Naive thymus-derived CD4-positive, alpha-beta T cell (primary cell): ENCODE measurements at regions not wholly inside any gene's neighbourhood (a gene's known extent, or its start where the extent isn't known, plus 50 kb on each side); places are given as distances from the start of the nearest gene placed in this dataset.
"Not testable (repeated sequence)": the region's sequence is repeated elsewhere in the genome, so short reads cannot be mapped to it uniquely, and the experiment has no call there.

ENCODE experiments used
- ATAC-seq: fragments of 150-1000 bp; cut with Tn5 transposase; 2 replicates; pipeline ENCODE4 v1.10.0; 2021; ENCODE audit warnings: mild to moderate bottlenecking, moderate library complexity
- CTCF ChIA-PET: fragments of 350-600 bp; sonication (Branson Sonifier 250); formaldehyde crosslinking; loops from one replicate; lab custom pipeline; 2021; ENCODE audit warnings: antibody characterized with exemption; lab: Charles Lee
- POLR2A ChIA-PET: fragments of 350-600 bp; sonication (Branson Sonifier 250); formaldehyde crosslinking; loops from one replicate; lab custom pipeline; 2021; ENCODE audit warnings: antibody characterized with exemption, inconsistent platforms; lab: Charles Lee
- DNase-seq, 9 donors: peaks; one replicate each; pipeline versions ENCODE4 v3.0.0 to v3.0.0-alpha.2; 2020 to 2022; ENCODE audit warnings: mixed read lengths in 1 of 9
- H3K27ac ChIP-seq: one replicate; pipeline ENCODE4 v1.7.0; 2013; ENCODE audit warnings: mild to moderate bottlenecking, low read depth, low read length, moderate library complexity
- H3K27me3 ChIP-seq, 2 donors: one replicate each; pipeline ENCODE4 v1.7.0; 2013; ENCODE audit warnings: low read length in 2 of 2, mild to moderate bottlenecking in 2 of 2, moderate library complexity in 2 of 2; ENCODE audit not compliant: control insufficient read depth in 2 of 2, insufficient read depth in 2 of 2
- H3K36me3 ChIP-seq, 3 experiments: 1 replicate in 2 of 3; 2 replicates in 1 of 3; pipeline ENCODE4 v1.7.0; 2013; ENCODE audit warnings: low read length in 3 of 3, mild to moderate bottlenecking in 3 of 3, moderate library complexity in 1 of 3; ENCODE audit not compliant: insufficient read depth in 3 of 3, control insufficient read depth in 2 of 3
- H3K4me1 ChIP-seq, 2 donors: one replicate each; pipeline ENCODE4 v1.7.0; 2013; ENCODE audit warnings: low read length in 2 of 2, mild to moderate bottlenecking in 2 of 2, moderate library complexity in 1 of 2; ENCODE audit not compliant: control insufficient read depth in 2 of 2, insufficient read depth in 2 of 2
- H3K4me3 ChIP-seq: 2 replicates; pipeline ENCODE4 v1.7.0; 2013; ENCODE audit warnings: mild to moderate bottlenecking, low read length
- H3K9me3 ChIP-seq, 3 experiments: 1 replicate in 2 of 3; 2 replicates in 1 of 3; pipeline ENCODE4 v1.7.0; 2013; ENCODE audit warnings: low read length in 3 of 3; ENCODE audit not compliant: control insufficient read depth in 2 of 3
- H3K27ac Mint-ChIP-seq, 9 donors: one replicate each; pipeline ENCODE4 v1.8.0; 2020 to 2022; ENCODE audit warnings: mixed read lengths in 9 of 9, mild to moderate bottlenecking in 8 of 9, moderate library complexity in 5 of 9, inconsistent platforms in 2 of 9
- H3K27me3 Mint-ChIP-seq, 5 donors: one replicate each; pipeline ENCODE4 v1.8.0; 2021 to 2022; ENCODE audit warnings: mixed read lengths in 5 of 5, mild to moderate bottlenecking in 1 of 5
- H3K36me3 Mint-ChIP-seq, 5 donors: one replicate each; pipeline ENCODE4 v1.8.0; 2020 to 2022; ENCODE audit warnings: mixed read lengths in 5 of 5, mild to moderate bottlenecking in 3 of 5, inconsistent platforms in 1 of 5
- H3K4me1 Mint-ChIP-seq, 7 donors: one replicate each; pipeline ENCODE4 v1.8.0; 2020 to 2022; ENCODE audit warnings: mixed read lengths in 7 of 7, mild to moderate bottlenecking in 3 of 7, inconsistent platforms in 1 of 7
- H3K4me3 Mint-ChIP-seq, 10 donors: one replicate each; pipeline ENCODE4 v1.8.0; 2020 to 2022; ENCODE audit warnings: mild to moderate bottlenecking in 10 of 10, mixed read lengths in 10 of 10, moderate library complexity in 6 of 10, inconsistent platforms in 2 of 10
- H3K9me3 Mint-ChIP-seq, 11 donors: one replicate each; pipeline ENCODE4 v1.8.0; 2020 to 2022; ENCODE audit warnings: mixed read lengths in 11 of 11, mild to moderate bottlenecking in 4 of 11, inconsistent platforms in 1 of 11, moderate library complexity in 1 of 11
- intact Hi-C, 2 donors: fragments of 100-400 bp; cut with micrococcal nuclease; formaldehyde crosslinking; loops; one replicate each; pipeline ENCODE4 v1.15.1; 2023

DNA sequence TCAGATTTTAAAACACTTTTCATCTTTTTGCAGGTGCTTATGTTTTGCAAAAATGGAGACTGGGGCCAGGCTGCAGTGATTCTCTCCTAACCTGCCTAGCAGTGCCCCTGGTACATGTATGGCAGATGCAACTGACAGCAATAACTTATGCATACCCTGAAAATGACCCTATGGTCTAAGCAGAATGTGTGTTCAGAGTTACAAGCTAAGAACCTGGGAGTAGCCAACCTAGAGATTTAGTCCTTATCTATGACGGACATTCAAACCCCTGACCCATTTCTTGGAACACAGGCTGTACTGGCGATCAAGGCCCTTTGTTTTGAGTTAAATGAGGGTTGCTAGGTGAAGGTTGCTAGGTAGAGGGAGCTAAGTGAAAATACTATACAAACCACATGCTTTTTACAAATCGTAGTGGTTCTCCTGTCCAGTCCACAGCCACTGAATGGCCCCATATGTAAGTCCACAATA, 184.9 kb upstream of the SESN3 start:
- H3K4me3 Mint-ChIP-seq: no peak overlapping the region
- Histone ChIP-seq H3K36me3 (no peaks in the 10 kb centered on the region), H3K27me3 (no peaks in the 10 kb centered on the region), H3K4me1 (no peaks in the 10 kb centered on the region), H3K9me3 (no peaks in the 10 kb centered on the region), H3K4me3 (no peak overlapping the region), H3K27ac (no peak overlapping the region)
- peaks cover 0 to 12% (median 0%) of the 10 kb centered on the region in 11 donors for H3K9me3 Mint-ChIP-seq
- H3K36me3 Mint-ChIP-seq: peaks cover 0 to 4% (median 0%) of the 10 kb centered on the region in 5 donors
- ATAC-seq: no peak
- H3K27ac Mint-ChIP-seq: no peak overlapping the region
- ChIA-PET POLR2A (no interaction called here), CTCF (no interaction called here)
- H3K27me3 Mint-ChIP-seq: peaks cover 0 to under 1% (median 0%) of the 10 kb centered on the region in 5 donors
- intact Hi-C loops: no loop called here
- peaks cover 3 to 7% (median 4%) of the 10 kb centered on the region in 7 donors for H3K4me1 Mint-ChIP-seq
- DNase-seq: no peak

DNA sequence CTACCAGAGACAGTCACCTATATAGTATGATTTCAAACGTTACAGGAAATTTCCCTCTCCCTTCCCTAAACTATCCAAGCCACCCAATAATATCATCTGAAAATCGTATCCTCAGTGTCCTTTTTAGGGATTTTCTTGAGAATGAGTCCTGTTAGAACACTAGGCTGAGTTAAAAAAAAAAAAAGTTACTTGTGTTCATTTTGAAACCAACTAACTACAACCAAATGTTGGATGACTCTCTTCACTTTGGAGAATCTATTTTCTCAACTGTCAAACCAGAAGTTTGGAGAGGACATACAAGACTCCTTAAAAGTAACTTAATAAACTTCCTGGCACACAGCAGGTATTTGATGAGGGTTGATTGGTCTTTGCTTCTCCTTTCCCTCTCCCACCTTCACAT, 183.2 kb upstream of the SESN3 start:
- POLR2A ChIA-PET: no interaction called here
- DNase-seq (no peak), ATAC-seq (no peak)
- peaks cover 0 to 7% (median 0%) of the 10 kb centered on the region in 5 donors for H3K36me3 Mint-ChIP-seq
- H3K4me1 Mint-ChIP-seq: peaks cover 6 to 17% (median 9%) of the 10 kb centered on the region in 7 donors
- peak overlapping the region in 1 of 9 donors; percentile 1 for H3K27ac Mint-ChIP-seq
- Histone ChIP-seq H3K9me3 (no peaks in the 10 kb centered on the region), H3K27ac (no peak overlapping the region), H3K4me3 (no peak overlapping the region), H3K36me3 (no peaks in the 10 kb centered on the region), H3K4me1 (no peaks in the 10 kb centered on the region), H3K27me3 (no peaks in the 10 kb centered on the region)
- intact Hi-C loops: no loop called here
- peaks cover 0 to 19% (median 0%) of the 10 kb centered on the region in 11 donors for H3K9me3 Mint-ChIP-seq
- no peak overlapping the region for H3K4me3 Mint-ChIP-seq
- peaks cover 0 to 2% (median 0%) of the 10 kb centered on the region in 5 donors for H3K27me3 Mint-ChIP-seq
- CTCF ChIA-PET: no interaction called here

DNA sequence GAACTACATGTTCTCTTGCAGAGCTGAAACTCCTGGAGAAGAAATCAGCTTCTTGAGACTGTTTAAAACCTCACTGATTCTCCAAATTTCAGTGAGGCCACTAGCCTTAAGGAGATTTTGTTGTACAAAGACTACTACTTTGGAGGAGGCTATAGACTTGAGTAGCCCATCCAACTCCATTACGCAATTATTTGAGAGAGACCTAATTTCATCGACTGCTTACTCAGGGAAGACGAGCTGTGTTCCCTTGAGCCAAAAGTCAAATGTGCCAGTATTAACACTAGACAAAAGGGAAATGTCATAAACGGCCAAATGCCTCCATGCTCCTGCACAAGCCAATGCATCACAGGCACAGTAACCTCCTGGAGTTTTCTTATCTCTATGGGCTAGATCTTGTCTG, 182.8 kb upstream of the SESN3 start:
- Histone ChIP-seq H3K27ac (no peak overlapping the region), H3K4me3 (no peak overlapping the region), H3K27me3 (no peaks in the 10 kb centered on the region), H3K9me3 (no peaks in the 10 kb centered on the region), H3K36me3 (no peaks in the 10 kb centered on the region), H3K4me1 (no peaks in the 10 kb centered on the region)
- POLR2A ChIA-PET: no interaction called here
- ATAC-seq (no peak), DNase-seq (no peak)
- CTCF ChIA-PET: no interaction called here
- intact Hi-C loops: no loop called here
- peaks cover 0 to 2% (median 0%) of the 10 kb centered on the region in 5 donors for H3K27me3 Mint-ChIP-seq
- peaks cover 6 to 17% (median 9%) of the 10 kb centered on the region in 7 donors for H3K4me1 Mint-ChIP-seq
- no peak overlapping the region for H3K4me3 Mint-ChIP-seq
- peaks cover 0 to 21% (median 0%) of the 10 kb centered on the region in 11 donors for H3K9me3 Mint-ChIP-seq
- H3K36me3 Mint-ChIP-seq: peaks cover 0 to 9% (median 0%) of the 10 kb centered on the region in 5 donors
- no peak overlapping the region for H3K27ac Mint-ChIP-seq

DNA sequence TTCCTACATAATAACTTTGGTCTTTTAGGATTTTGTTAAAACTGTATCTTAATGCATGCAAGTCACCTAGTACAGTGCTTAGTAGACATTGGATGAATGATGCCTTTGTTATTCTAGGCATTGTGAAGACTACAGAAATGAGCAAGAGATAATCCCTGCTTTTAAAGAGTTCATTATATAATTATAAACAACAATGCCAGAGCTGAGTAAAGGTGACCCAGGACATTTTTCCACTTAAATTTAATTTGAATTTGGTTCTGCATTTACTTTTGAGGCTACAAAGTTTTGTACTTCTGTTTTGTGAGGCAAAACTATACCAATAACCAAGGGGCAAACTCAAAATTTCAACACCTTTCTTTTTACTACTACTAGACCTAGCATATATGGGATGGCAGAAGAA, 182.0 kb upstream of the SESN3 start:
- ChIA-PET POLR2A (interaction anchor here (0.7 kb wide), 1 partner anchor 13 kb away, joined by 3 read pairs; no protein-coding TSS in a partner anchor), CTCF (no interaction called here)
- Histone ChIP-seq H3K4me1 (no peaks in the 10 kb centered on the region), H3K4me3 (no peak overlapping the region), H3K27me3 (no peaks in the 10 kb centered on the region), H3K27ac (no peak overlapping the region), H3K9me3 (no peaks in the 10 kb centered on the region), H3K36me3 (no peaks in the 10 kb centered on the region)
- ATAC-seq: no peak
- peaks cover 0 to 2% (median 0%) of the 10 kb centered on the region in 5 donors for H3K27me3 Mint-ChIP-seq
- DNase-seq: no peak
- H3K4me3 Mint-ChIP-seq: no peak overlapping the region
- H3K4me1 Mint-ChIP-seq: peaks cover 6 to 17% (median 8%) of the 10 kb centered on the region in 7 donors
- H3K27ac Mint-ChIP-seq: peak overlapping the region in 1 of 9 donors; percentile 17
- H3K9me3 Mint-ChIP-seq: peaks cover 0 to 21% (median 0%) of the 10 kb centered on the region in 11 donors
- intact Hi-C loops: no loop called here
- peaks cover 0 to 9% (median 0%) of the 10 kb centered on the region in 5 donors for H3K36me3 Mint-ChIP-seq

DNA sequence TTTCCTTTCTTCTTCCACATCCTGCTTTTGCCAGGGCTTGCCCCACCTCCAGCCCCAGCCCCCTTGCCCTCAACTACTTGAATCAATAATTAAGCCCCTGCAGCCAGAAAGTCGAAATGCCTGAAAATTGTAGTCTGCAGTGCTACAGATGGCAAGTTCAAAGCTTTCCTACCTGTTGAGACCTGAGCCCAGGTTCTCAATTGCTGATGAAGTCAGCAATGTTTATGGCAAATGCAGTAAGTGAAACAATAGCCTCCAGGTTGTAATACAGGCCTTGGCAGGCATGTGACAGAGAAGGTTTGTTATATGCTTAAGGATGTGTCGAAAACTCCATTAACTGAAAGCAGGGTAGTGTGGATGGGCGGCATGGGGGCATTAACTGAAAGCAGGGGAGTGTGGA, 181.1 kb upstream of the SESN3 start:
- peak overlapping the region in 1 of 9 donors; percentile 1 for H3K27ac Mint-ChIP-seq
- POLR2A ChIA-PET: no interaction called here

DNA sequence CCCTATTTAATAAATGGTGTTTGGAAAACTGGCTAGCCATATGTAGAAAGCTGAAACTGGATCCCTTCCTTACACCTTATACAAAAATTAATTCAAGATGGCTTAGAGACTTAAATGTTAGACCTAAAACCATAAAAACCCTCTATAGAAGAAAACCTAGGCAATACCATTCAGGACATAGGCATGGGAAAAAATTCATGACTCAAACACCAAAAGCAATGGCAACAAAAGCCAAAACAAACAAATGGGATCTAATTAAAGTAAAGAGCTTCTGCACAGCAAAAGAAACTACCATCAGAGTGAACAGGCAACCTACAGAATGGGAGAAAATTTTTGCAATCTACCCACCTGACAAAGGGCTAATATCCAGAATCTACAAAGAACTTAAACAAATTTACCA, 179.7 kb upstream of the SESN3 start:
- H3K36me3 Mint-ChIP-seq: peaks cover 0 to 12% (median 0%) of the 10 kb centered on the region in 5 donors
- H3K27me3 ChIP-seq, ATAC-seq, H3K36me3 ChIP-seq, H3K27me3 Mint-ChIP-seq, H3K9me3 ChIP-seq, DNase-seq, CTCF ChIA-PET, H3K4me3 ChIP-seq, H3K27ac ChIP-seq, intact Hi-C loops, H3K4me1 ChIP-seq: not testable (repeated sequence)
- peak overlapping the region in 2 of 10 donors; percentile 1 to 6 for H3K4me3 Mint-ChIP-seq
- H3K9me3 Mint-ChIP-seq: peaks cover 0 to 25% (median 2%) of the 10 kb centered on the region in 11 donors
- peaks cover 6 to 17% (median 8%) of the 10 kb centered on the region in 7 donors for H3K4me1 Mint-ChIP-seq
- H3K27ac Mint-ChIP-seq: peak overlapping the region in 4 of 9 donors; percentile 9 to 28 (median 13)
- POLR2A ChIA-PET: interaction anchor here (1.0 kb wide), 1 partner anchor 104 kb away, joined by 3 read pairs; no protein-coding TSS in a partner anchor

More for the DNA sequence above, 181.1 kb upstream of the SESN3 start:
- peaks cover 6 to 17% (median 8%) of the 10 kb centered on the region in 7 donors for H3K4me1 Mint-ChIP-seq
- intact Hi-C loops: no loop called here
- no peak overlapping the region for H3K4me3 Mint-ChIP-seq
- H3K36me3 Mint-ChIP-seq: peaks cover 0 to 9% (median 0%) of the 10 kb centered on the region in 5 donors
- DNase-seq (no peak), ATAC-seq (no peak)
- Histone ChIP-seq H3K4me3 (no peak overlapping the region), H3K27ac (no peak overlapping the region), H3K4me1 (no peaks in the 10 kb centered on the region), H3K27me3 (no peaks in the 10 kb centered on the region), H3K9me3 (no peaks in the 10 kb centered on the region), H3K36me3 (no peaks in the 10 kb centered on the region)
- peaks cover 0 to 2% (median 0%) of the 10 kb centered on the region in 5 donors for H3K27me3 Mint-ChIP-seq
- CTCF ChIA-PET: no interaction called here
- peaks cover 0 to 21% (median 0%) of the 10 kb centered on the region in 11 donors for H3K9me3 Mint-ChIP-seq

DNA sequence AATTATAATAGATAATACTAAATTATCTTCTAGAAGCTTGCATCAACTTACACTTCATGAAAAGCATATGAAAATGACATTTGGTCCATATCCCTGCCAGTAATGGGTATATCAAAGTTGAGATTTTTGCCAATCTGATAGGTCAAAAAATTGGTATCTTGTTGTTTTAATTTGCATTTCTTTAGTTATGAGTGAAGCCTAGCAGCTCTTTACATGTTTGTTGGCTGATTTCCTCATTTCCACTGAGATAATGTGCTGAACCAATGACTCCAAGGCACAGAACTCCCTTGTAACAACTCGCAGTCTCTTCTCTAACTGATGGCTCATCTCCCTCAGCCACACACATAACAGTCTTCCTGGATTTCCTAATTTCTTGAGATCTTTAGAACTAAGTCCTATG, 175.3 kb upstream of the SESN3 start:
- no peaks in the 10 kb centered on the region for H3K4me1 ChIP-seq
- DNase-seq: no peak
- H3K4me3 ChIP-seq: no peak overlapping the region
- H3K36me3 ChIP-seq: no peaks in the 10 kb centered on the region
- Mint-ChIP-seq H3K4me3 (no peak overlapping the region), H3K27ac (no peak overlapping the region), H3K27me3 (peaks cover 0 to 2% (median 0%) of the 10 kb centered on the region in 5 donors), H3K9me3 (peaks cover 0 to 21% (median 2%) of the 10 kb centered on the region in 11 donors), H3K4me1 (peaks cover 0 to 16% (median 7%) of the 10 kb centered on the region in 7 donors), H3K36me3 (peaks cover 0 to 15% (median 0%) of the 10 kb centered on the region in 5 donors)
- no peaks in the 10 kb centered on the region for H3K9me3 ChIP-seq
- no peak for ATAC-seq
- CTCF ChIA-PET: no interaction called here
- H3K27ac ChIP-seq: no peak overlapping the region
- POLR2A ChIA-PET: no interaction called here
- H3K27me3 ChIP-seq: no peaks in the 10 kb centered on the region
- intact Hi-C loops: no loop called here
